DOHH2 (cell line): ENCODE measurements at regions not wholly inside any gene's neighbourhood (a gene's known extent, or its start where the extent isn't known, plus 50 kb on each side); places are given as distances from the start of the nearest gene placed in this dataset.

Experiments used
- CTCF ChIP-seq: fragments of 200-600 bp; sonication (generic); IDR thresholded peaks from one replicate; pipeline ENCODE4 v1.5.1; 2014; ENCODE audit warnings: antibody characterized with exemption, mild to moderate bottlenecking, low read depth, low read length; ENCODE audit not compliant: poor library complexity, severe bottlenecking
- EZH2phosphoT487 ChIP-seq: fragments of 200-600 bp; sonication (generic); IDR thresholded peaks from 2 replicates; pipeline ENCODE4 v1.6.1; 2017; ENCODE audit warnings: borderline replicate concordance, mild to moderate bottlenecking, antibody characterized with exemption, low read length, moderate library complexity, mixed read lengths

GRCh38 chr15:62867844-62868243, 174.7 kb upstream of the TPM1 start:
- TF ChIP-seq CTCF (no peak), EZH2phosphoT487 (no peak)
